ENCODE measurements at regions not wholly inside any gene's neighbourhood (a gene's known extent, or its start where the extent isn't known, plus 50 kb on each side); places are given as distances from the start of the nearest gene placed in this dataset.

DNA sequence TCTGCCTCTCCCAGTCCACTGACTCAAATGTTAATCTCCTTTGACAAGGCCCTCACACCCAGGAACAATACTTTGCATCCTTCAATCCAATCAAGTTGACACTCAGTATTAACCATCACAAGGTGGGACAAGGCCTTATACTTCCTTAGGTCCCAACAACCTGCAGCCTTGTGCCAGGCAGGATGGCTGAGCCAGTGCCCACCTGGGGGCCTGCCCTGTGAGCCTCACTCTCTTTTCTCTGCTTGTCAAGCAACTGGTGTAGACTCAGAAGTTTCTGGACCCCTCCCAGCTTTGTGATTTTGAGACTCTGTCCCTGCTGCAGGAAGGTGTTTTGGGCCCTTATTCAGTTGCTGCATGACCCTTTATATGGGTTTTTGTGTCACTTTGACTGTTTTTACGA, 310.0 kb upstream of the C1orf174 start:
- Histone ChIP-seq H3K27me3 (ENCODE audit: control insufficient read depth in 2 of 2, insufficient read depth in 2 of 2, low read length in 2 of 2) (no peaks in the 10 kb centered on the region), H3K27ac (ENCODE audit: insufficient read depth, low read depth, low read length) (no peak overlapping the region), H3K9ac (replicated peaks; ENCODE audit: extremely low read depth, insufficient read depth, low read length) (no peak overlapping the region), H3K4me2 (ENCODE audit: insufficient read depth, low read length) (no peak overlapping the region), H2AFZ (ENCODE audit: low read depth, low read length) (no peak overlapping the region), H3K9me3 (replicated peaks; ENCODE audit: control insufficient read depth, insufficient read depth, low read length) (peaks cover 5% of the 10 kb centered on the region), H3K4me3 (replicated peaks in 1 of 3; ENCODE audit: insufficient read depth in 1 of 3, low read depth in 1 of 3, low read length in 3 of 3) (no peak overlapping the region), H4K20me1 (replicated peaks; ENCODE audit: control insufficient read depth, extremely low read depth, insufficient read depth, low read length) (no peaks in the 10 kb centered on the region), H3K4me1 (ENCODE audit: control insufficient read depth, extremely low read depth, insufficient read depth, low read length) (no peaks in the 10 kb centered on the region), H3K79me2 (ENCODE audit: control insufficient read depth, insufficient read depth, low read length) (no peaks in the 10 kb centered on the region), H3K9me1 (replicated peaks; ENCODE audit: control insufficient read depth, extremely low read depth, insufficient read depth, low read length) (no peaks in the 10 kb centered on the region), H3K36me3 (ENCODE audit: control insufficient read depth in 2 of 2, extremely low read depth in 1 of 2, insufficient read depth in 2 of 2, low read length in 2 of 2) (no peaks in the 10 kb centered on the region)
- FAIRE-seq (no peak), DNase-seq (ENCODE audit: low read depth, low spot score) (no peak)
- BruUV-seq (replicated peaks), result no TSS peak
- dilution Hi-C loops (cut with MboI; ENCODE audit: extremely low pct_ligation_motif_present, low sequenced_read_pairs) (no loop called here), intact Hi-C loops (cut with micrococcal nuclease) (no loop called here)
- ChIA-PET CTCF (no interaction called here), POLR2A (no interaction called here)
- TF ChIP-seq POLR2A (IDR thresholded peaks at IDR 0.05; ENCODE audit: low read depth, low read length), result no peak
- no peak for TF ChIP-seq FOS (IDR thresholded peaks at IDR 0.05; ENCODE audit: borderline replicate concordance, insufficient read depth, low read length)
- TF ChIP-seq EZH2 (IDR thresholded peaks at IDR 0.05; ENCODE audit: borderline replicate concordance, low read depth, low read length, severe bottlenecking), result no peak
- TF ChIP-seq POLR2AphosphoS5 (IDR thresholded peaks at IDR 0.05; ENCODE audit: insufficient read depth, low read depth, low read length), result no peak
- TF ChIP-seq, protein P1, sequence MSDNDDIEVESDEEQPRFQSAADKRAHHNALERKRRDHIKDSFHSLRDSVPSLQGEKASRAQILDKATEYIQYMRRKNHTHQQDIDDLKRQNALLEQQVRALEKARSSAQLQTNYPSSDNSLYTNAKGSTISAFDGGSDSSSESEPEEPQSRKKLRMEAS (IDR thresholded peaks at IDR 0.05; ENCODE audit: insufficient read depth, insufficient read length), result no peak
- no peak for TF ChIP-seq GATA2 (IDR thresholded peaks at IDR 0.05; ENCODE audit: insufficient read depth, insufficient read length, low read depth, low read length)
- TF ChIP-seq, protein P2, sequence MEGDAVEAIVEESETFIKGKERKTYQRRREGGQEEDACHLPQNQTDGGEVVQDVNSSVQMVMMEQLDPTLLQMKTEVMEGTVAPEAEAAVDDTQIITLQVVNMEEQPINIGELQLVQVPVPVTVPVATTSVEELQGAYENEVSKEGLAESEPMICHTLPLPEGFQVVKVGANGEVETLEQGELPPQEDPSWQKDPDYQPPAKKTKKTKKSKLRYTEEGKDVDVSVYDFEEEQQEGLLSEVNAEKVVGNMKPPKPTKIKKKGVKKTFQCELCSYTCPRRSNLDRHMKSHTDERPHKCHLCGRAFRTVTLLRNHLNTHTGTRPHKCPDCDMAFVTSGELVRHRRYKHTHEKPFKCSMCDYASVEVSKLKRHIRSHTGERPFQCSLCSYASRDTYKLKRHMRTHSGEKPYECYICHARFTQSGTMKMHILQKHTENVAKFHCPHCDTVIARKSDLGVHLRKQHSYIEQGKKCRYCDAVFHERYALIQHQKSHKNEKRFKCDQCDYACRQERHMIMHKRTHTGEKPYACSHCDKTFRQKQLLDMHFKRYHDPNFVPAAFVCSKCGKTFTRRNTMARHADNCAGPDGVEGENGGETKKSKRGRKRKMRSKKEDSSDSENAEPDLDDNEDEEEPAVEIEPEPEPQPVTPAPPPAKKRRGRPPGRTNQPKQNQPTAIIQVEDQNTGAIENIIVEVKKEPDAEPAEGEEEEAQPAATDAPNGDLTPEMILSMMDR (IDR thresholded peaks at IDR 0.05; ENCODE audit: extremely low read depth in 1 of 2, insufficient read depth in 1 of 2, low read depth in 1 of 2, low read length in 2 of 2), result no peak
- no peak for TF ChIP-seq MYC (IDR thresholded peaks at IDR 0.05; ENCODE audit: low read depth, low read length)
- TF ChIP-seq JUN (IDR thresholded peaks at IDR 0.05; ENCODE audit: borderline replicate concordance, insufficient read depth, insufficient read length, low read depth), result no peak
